ENCODE measurements at regions not wholly inside any gene's neighbourhood (a gene's known extent, or its start where the extent isn't known, plus 50 kb on each side); places are given as distances from the start of the nearest gene placed in this dataset.

DNA sequence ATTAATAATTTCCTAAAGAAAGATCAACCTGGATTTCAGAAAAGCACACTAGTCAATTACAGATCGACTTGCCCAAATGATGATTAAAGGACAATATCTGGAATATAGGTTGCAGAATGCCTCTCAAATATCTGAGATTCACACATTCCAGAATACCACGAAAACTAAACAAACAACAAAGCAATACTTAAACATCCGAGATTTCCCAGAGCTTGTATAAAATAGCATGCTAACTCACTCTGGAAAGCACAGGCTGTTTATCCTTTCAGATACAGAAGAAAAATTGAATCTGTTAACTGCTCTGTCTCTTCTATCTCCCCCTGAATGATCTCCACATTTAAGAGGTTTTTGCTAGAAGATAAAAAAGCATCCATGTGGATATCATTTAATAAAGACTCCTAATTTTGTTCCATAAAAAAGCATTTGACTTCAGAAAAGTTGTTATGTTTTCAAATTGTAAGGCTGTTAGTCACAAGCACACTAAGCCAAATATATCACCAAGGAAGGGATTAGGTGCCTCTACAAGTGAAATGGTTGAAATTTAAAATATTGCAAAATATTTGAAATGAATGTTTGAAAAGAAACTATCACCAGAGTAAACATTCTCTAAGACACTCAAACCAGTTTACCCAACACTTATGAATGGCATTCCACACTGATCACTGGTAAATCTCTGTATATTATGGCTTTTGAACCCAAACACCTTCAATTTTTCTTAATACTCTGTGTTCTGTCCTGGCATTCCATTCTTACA lies 865.1 kb upstream of the ADAMTS5 start:
- DNase-seq: no peak

DNA sequence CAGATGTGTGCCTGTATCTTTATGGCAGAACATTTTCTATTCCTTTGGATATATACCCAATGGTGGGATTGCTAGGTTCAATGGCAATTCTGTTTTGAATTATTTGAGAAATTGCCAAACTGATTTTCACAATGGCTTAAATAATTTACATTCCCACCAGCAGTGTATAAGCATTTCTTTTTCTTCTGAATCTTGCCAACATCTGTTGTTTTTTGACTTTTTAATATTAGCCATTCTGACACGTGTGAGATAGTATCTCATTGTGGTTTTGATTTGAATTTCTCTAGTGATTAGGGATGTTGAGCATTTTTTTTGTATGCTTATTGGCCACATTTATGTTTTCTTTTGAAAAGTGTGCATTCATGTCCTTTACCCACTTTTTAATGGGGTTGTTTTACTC lies 864.3 kb upstream of the ADAMTS5 start:
- no peak for DNase-seq

DNA sequence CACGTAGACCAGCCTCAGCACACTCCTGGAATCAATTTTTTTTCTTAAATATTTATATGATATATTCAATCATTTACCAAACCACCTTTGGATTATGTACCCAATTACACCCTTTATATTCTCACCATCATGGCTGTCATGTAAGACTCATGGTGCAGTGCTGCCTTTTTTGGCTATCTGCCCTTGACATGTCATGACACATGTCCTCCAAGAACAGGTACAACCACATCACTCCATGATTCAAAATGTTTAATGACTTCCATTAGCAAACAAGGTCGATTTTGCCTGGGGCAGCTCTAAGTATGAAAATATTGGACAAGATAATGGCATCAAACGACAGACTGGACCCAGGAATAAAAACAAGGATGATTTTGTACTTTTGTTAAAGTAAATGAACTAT lies 861.1 kb upstream of the ADAMTS5 start:
- no peak for DNase-seq

GRCh38 chr21:27825035-27825434 lies 858.1 kb upstream of the ADAMTS5 start:
- DNase-seq: no peak

DNA sequence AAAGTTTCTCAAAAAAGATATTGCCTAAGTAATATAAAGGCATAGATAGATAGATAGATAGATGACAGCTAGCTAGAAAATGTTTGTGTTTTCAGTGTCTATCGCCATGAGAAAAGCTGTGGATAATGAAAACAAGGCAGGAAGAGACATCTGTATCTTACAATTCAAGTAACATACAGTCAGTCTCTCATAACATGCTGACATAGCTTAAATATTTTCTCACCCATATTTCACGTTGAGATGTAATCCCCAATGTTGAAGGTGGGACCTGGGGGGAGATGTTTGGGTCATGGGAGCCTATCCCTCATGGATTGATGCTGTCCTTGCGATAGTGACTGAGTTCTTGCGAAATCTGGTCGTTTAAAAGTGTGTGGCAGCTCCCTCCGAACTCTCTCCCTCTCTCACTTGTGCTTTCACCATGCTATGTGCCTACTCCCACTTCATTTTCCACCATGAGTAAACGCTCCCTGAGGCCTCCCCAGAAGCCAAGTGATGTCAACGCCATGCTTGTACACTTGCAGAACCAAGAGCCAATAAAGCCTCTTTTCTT lies 856.8 kb upstream of the ADAMTS5 start:
- no peak for DNase-seq

DNA sequence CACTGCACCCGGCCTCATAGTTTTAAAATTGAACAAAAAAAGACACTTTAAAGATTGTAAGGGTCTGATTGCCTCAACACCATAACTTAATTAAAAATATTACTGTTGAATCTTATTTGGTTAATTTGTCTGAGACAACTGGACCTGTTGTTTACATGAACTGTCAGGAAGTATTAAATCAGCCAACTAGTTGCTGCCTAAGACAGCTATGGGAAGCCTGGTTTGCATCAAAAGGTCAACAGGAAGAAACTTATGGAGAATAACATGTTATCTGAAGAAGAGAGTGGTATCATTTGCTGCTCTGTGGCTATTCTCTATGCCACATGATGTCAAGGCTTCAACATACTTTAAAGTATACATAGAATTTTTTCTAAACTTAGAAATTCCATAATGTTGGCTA lies 853.5 kb upstream of the ADAMTS5 start:
- DNase-seq: no peak

- DNase-seq: no peak
These were observed 852.4 kb upstream of the ADAMTS5 start for GRCh38 chr21:27819299-27819698.

DNA sequence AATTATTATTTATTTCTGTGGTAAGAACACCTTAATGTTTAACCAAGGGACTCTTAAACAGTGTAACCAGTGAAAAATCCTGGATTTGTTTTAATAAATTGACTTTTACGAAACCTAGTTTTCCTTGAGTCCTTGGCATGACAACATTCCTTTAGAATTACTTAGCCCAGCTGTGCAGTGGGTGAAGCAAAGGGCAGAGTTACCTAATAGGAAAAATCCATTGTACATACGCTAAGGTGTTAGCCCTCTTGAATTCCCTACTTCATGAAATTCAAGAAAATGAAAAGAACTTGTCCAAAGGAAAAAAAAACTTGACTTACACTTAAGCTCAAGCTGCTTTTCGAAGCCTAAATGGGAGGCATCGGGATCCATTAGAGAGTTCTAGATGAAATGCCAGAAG lies 852.0 kb upstream of the ADAMTS5 start:
- no peak for DNase-seq

DNA sequence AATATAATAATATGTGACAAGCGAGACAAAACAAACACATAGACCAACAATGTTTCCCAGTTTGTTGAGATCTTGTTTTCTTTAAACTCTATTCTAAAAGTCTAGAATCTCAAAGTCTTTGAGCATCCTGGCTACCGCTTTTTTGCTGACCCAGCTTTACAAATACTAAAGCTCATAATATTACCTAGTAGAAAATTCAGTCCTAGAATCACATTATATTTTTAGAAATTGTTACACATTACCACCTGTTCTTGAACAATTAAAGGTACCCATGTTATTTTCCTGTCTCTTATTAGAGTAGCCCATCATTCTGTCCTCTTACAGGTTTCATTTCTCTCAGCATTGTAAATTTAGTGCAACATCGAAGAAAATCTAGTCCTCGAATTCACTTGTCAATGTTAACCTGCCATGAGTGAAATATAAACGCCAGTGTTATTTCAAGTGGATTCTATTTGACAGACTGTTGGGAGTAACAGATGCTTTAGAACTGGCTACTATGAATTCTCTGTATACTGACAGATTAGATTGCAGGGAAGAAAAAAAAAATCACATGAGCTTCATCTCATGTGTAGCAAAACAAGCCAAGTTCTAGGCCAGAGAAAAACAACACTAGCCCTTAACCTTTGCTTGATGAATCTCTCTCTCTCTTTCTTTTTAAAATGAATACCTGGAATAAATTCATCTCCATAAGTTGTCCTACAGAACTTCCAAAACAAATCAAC lies 851.2 kb upstream of the ADAMTS5 start:
- no peak for DNase-seq

DNA sequence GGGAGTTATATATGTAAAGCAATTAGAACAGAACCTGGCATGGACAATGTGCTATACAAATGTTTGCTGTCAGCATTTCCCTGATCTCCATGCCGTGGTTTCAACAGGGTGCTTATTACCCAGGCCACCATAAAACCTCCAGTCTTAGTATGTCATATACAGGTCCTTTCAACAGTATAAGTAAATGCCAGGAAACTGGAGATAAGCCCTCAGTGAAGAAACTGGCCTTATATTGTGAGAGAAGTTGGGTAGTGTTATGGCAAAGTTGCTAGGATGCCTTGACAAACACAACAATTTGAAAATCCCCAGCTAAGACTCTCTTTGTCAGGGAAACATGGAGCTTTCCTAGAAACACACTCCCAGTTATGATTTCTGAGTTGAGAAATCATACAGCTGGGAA lies 850.2 kb upstream of the ADAMTS5 start:
- no peak for DNase-seq

GRCh38 chr21:27816301-27816700 lies 849.4 kb upstream of the ADAMTS5 start:
- DNase-seq: no peak

GRCh38 chr21:27814226-27814625 lies 847.3 kb upstream of the ADAMTS5 start:
- no peak for DNase-seq

DNA sequence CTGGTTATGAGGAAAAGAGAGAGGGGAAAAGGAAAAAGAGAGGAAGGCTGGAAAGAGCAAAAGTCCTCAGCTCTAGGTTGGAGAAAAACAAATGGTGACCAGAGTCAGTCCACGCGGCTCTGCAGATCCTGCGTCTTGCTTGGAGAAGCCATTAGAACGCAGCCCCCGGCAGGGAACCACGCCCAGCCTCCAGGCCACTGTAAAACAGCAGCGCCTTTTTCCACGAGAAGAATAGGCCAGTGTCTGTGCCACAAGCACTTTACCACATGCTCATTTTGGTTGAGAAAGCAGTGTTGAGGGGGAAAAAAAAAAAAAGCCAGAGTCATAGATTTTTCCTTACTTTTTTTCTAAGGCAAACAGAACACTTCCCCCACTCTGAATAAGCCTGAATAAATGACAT lies 846.9 kb upstream of the ADAMTS5 start:
- no peak for DNase-seq

GRCh38 chr21:27813344-27813743 lies 846.5 kb upstream of the ADAMTS5 start:
- DNase-seq: no peak

DNA sequence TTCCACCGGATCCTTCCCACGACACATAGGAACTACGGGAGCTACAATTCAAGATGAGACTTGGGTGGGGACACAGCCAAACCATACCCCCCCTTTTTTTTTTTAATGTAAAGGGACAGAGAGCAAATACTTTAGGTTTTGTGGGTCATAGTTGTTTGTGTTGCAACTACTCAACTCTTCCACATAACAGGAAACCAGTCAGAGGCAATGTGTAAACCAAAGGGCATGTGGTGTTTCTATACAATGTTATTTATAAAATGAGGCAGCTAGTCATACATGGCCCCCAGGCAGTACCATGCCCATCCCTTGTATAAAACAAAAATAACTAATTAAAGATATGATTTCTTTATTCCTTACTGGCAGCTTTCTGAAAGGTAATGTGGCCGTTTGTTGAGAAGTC lies 845.4 kb upstream of the ADAMTS5 start:
- no peak for DNase-seq

- no peak for DNase-seq
These were observed 842.0 kb upstream of the ADAMTS5 start for GRCh38 chr21:27808923-27809322.

GRCh38 chr21:27807596-27807995 lies 840.7 kb upstream of the ADAMTS5 start:
- DNase-seq: no peak

DNA sequence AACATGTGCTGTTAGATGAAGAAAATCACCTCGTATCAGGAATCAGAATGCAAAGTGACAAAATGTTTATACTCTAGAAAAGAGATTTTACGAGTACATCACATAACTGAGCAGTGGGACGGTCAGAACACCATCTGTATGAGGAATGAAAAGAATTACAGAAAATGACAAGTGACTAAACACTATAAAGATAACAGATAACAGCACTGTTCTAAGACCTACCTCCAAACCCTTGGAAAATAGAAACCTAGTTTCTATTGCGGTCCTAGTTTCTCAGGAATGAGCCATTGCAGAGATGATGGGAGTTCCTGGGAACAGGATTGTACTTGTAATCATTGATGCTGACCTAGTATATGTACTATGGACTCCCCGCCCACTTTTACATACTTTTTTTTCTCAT lies 839.4 kb upstream of the ADAMTS5 start:
- no peak for DNase-seq

- no peak for DNase-seq
These were observed 838.8 kb upstream of the ADAMTS5 start for GRCh38 chr21:27805696-27806095.

- no peak for DNase-seq
These were observed 837.6 kb upstream of the ADAMTS5 start for GRCh38 chr21:27804515-27804914.

DNA sequence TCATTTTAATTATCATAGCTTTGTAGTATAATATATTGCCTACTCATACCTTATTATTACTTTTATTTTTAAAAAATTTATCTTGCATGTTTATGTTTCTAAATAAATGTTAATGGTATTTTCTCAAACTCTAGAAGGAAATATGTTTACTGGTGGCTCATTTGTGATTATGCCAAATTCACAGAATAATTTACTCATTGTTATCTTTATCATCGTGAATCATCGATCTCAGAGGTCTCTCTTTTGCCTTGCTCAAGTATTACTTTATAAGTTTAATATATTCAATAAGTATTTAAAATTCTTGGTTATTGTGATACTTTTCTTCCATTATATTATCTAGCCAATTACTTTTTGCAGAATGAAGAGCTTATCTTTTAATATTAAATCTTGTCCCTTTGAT lies 836.7 kb upstream of the ADAMTS5 start:
- no peak for DNase-seq

GRCh38 chr21:27802816-27803475 lies 836.1 kb upstream of the ADAMTS5 start:
- DNase-seq: peak; percentile 49 to 57

DNA sequence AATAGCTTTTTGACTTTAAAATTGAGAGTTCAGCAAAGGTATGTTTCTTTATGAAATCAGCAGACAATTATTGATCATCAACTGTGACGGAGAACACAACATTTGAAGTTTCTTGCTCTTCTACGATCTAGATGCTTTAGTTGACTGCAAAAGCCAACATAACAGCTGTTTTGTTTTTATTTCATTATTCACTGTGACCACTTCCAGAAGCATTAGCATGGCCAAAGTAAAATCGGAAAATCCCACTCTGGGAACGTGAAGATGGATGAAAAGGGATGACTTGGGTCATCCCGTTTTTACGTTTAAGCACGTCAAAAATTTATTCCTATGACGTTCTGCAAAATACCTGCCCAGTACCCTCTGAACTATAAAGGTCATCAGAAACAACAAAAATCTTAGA lies 833.0 kb upstream of the ADAMTS5 start:
- no peak for DNase-seq

GRCh38 chr21:27796106-27796505 lies 829.2 kb upstream of the ADAMTS5 start:
- DNase-seq: no peak
